Neural cell (in vitro differentiated cells): ENCODE measurements at regions not wholly inside any gene's neighbourhood (a gene's known extent, or its start where the extent isn't known, plus 50 kb on each side); places are given as distances from the start of the nearest gene placed in this dataset.

Source experiments
- CTCF ChIP-seq: fragments of 450-650 bp; IDR thresholded peaks from 2 replicates; pipeline ENCODE4 v1.5.1; 2014; ENCODE audit warnings: antibody characterized with exemption, mild to moderate bottlenecking, moderate library complexity; ENCODE audit not compliant: poor library complexity, severe bottlenecking
- EZH2 ChIP-seq: fragments of 200-600, 300-800 bp; shearing (Covaris generic), sonication (generic); IDR thresholded peaks from 2 replicates; pipeline ENCODE4 v1.6.1; 2014; ENCODE audit warnings: antibody characterized with exemption, low read length, borderline replicate concordance, mild to moderate bottlenecking; ENCODE audit not compliant: insufficient read depth, poor library complexity, severe bottlenecking
- POLR2AphosphoS5 ChIP-seq: IDR thresholded peaks from 2 replicates; pipeline ENCODE4 v1.6.1; 2012
- SMC3 ChIP-seq: fragments of 450-650 bp; conservative IDR thresholded peaks from 2 replicates; pipeline ENCODE4 v1.6.1; 2014; ENCODE audit warnings: antibody characterized with exemption, mild to moderate bottlenecking, moderate library complexity; ENCODE audit not compliant: poor library complexity

GRCh38 chr5:30450153-30450552 lies 743.3 kb upstream of the CDH6 start:
- no peak for TF ChIP-seq POLR2AphosphoS5
- TF ChIP-seq SMC3, result no peak
- TF ChIP-seq CTCF, result no peak
- TF ChIP-seq EZH2, result no peak
